ENCODE measurements at regions not wholly inside any gene's neighbourhood (a gene's known extent, or its start where the extent isn't known, plus 50 kb on each side); places are given as distances from the start of the nearest gene placed in this dataset.

GRCh38 chr4:10831727-10832408, 147.3 kb upstream of the CLNK start:
- TF ChIP-seq CTCF (conservative IDR thresholded peaks at IDR 0.05; ENCODE audit: low read depth, low read length) (no peak), EZH2 (IDR thresholded peaks at IDR 0.05; ENCODE audit: borderline replicate concordance, low read depth, low read length, poor library complexity, severe bottlenecking) (no peak)

Measured in A673 (cell line).